ENCODE measurements at regions not wholly inside any gene's neighbourhood (a gene's known extent, or its start where the extent isn't known, plus 50 kb on each side); places are given as distances from the start of the nearest gene placed in this dataset.
"Not testable (repeated sequence)": the region's sequence is repeated elsewhere in the genome, so short reads cannot be mapped to it uniquely, and the experiment has no call there.

GRCh38 chr1:83423382-83423781 lies 575.5 kb downstream of the TTLL7 start:
- not testable (repeated sequence) for ATAC-seq (ENCODE audit: low read depth); H3K4me3 ChIP-seq (ENCODE audit: severe bottlenecking); H3K4me1 ChIP-seq (ENCODE audit: insufficient read depth, poor library complexity, severe bottlenecking); H3K36me3 ChIP-seq (ENCODE audit: low read depth); DNase-seq (ENCODE audit: low spot score); H3K9me3 ChIP-seq (ENCODE audit: severe bottlenecking); H3K27ac ChIP-seq (ENCODE audit: poor library complexity, severe bottlenecking); H3K27me3 ChIP-seq (ENCODE audit: insufficient read depth, poor library complexity, severe bottlenecking)

GRCh38 chr1:83418558-83418957 lies 580.4 kb downstream of the TTLL7 start:
- H3K4me1 ChIP-seq (ENCODE audit: insufficient read depth, poor library complexity, severe bottlenecking): no peaks in the 10 kb centered on the region
- no peaks in the 10 kb centered on the region for H3K9me3 ChIP-seq (ENCODE audit: severe bottlenecking)
- DNase-seq (ENCODE audit: low spot score) (no peak), ATAC-seq (ENCODE audit: low read depth) (no peak)
- no peak overlapping the region for H3K27ac ChIP-seq (ENCODE audit: poor library complexity, severe bottlenecking)
- H3K27me3 ChIP-seq (ENCODE audit: insufficient read depth, poor library complexity, severe bottlenecking): no peaks in the 10 kb centered on the region
- H3K36me3 ChIP-seq (ENCODE audit: low read depth): no peaks in the 10 kb centered on the region
- no peak for TF ChIP-seq CTCF (IDR thresholded peaks at IDR 0.05; ENCODE audit: poor library complexity, severe bottlenecking)
- H3K4me3 ChIP-seq (ENCODE audit: severe bottlenecking): no peak overlapping the region

- H3K9me3 ChIP-seq (ENCODE audit: severe bottlenecking); H3K27ac ChIP-seq (ENCODE audit: poor library complexity, severe bottlenecking); H3K36me3 ChIP-seq (ENCODE audit: low read depth); H3K4me3 ChIP-seq (ENCODE audit: severe bottlenecking); H3K4me1 ChIP-seq (ENCODE audit: insufficient read depth, poor library complexity, severe bottlenecking); H3K27me3 ChIP-seq (ENCODE audit: insufficient read depth, poor library complexity, severe bottlenecking); DNase-seq (ENCODE audit: low spot score); ATAC-seq (ENCODE audit: low read depth): not testable (repeated sequence)
These were observed 585.2 kb downstream of the TTLL7 start for GRCh38 chr1:83413839-83414107.

GRCh38 chr1:83410746-83411413 lies 588.1 kb downstream of the TTLL7 start:
- not testable (repeated sequence) for H3K27ac ChIP-seq (ENCODE audit: poor library complexity, severe bottlenecking); H3K27me3 ChIP-seq (ENCODE audit: insufficient read depth, poor library complexity, severe bottlenecking); H3K4me3 ChIP-seq (ENCODE audit: severe bottlenecking); H3K9me3 ChIP-seq (ENCODE audit: severe bottlenecking); H3K4me1 ChIP-seq (ENCODE audit: insufficient read depth, poor library complexity, severe bottlenecking); H3K36me3 ChIP-seq (ENCODE audit: low read depth); ATAC-seq (ENCODE audit: low read depth); DNase-seq (ENCODE audit: low spot score)

GRCh38 chr1:83406693-83407371 lies 592.1 kb downstream of the TTLL7 start:
- not testable (repeated sequence) for DNase-seq (ENCODE audit: low spot score); H3K4me3 ChIP-seq (ENCODE audit: severe bottlenecking); H3K9me3 ChIP-seq (ENCODE audit: severe bottlenecking); ATAC-seq (ENCODE audit: low read depth); H3K36me3 ChIP-seq (ENCODE audit: low read depth); H3K27me3 ChIP-seq (ENCODE audit: insufficient read depth, poor library complexity, severe bottlenecking); H3K4me1 ChIP-seq (ENCODE audit: insufficient read depth, poor library complexity, severe bottlenecking); H3K27ac ChIP-seq (ENCODE audit: poor library complexity, severe bottlenecking)

- not testable (repeated sequence) for H3K4me1 ChIP-seq (ENCODE audit: insufficient read depth, poor library complexity, severe bottlenecking); H3K4me3 ChIP-seq (ENCODE audit: severe bottlenecking); H3K27ac ChIP-seq (ENCODE audit: poor library complexity, severe bottlenecking); H3K9me3 ChIP-seq (ENCODE audit: severe bottlenecking); DNase-seq (ENCODE audit: low spot score); H3K36me3 ChIP-seq (ENCODE audit: low read depth); H3K27me3 ChIP-seq (ENCODE audit: insufficient read depth, poor library complexity, severe bottlenecking); ATAC-seq (ENCODE audit: low read depth)
These were observed 593.1 kb downstream of the TTLL7 start for GRCh38 chr1:83405789-83406188.

GRCh38 chr1:83403500-83403899 lies 595.4 kb downstream of the TTLL7 start:
- not testable (repeated sequence) for ATAC-seq (ENCODE audit: low read depth); H3K36me3 ChIP-seq (ENCODE audit: low read depth); H3K9me3 ChIP-seq (ENCODE audit: severe bottlenecking); H3K4me3 ChIP-seq (ENCODE audit: severe bottlenecking); H3K27me3 ChIP-seq (ENCODE audit: insufficient read depth, poor library complexity, severe bottlenecking); H3K27ac ChIP-seq (ENCODE audit: poor library complexity, severe bottlenecking); DNase-seq (ENCODE audit: low spot score); H3K4me1 ChIP-seq (ENCODE audit: insufficient read depth, poor library complexity, severe bottlenecking)

GRCh38 chr1:83401146-83401545 lies 597.8 kb downstream of the TTLL7 start:
- H3K4me3 ChIP-seq (ENCODE audit: severe bottlenecking); H3K27me3 ChIP-seq (ENCODE audit: insufficient read depth, poor library complexity, severe bottlenecking); H3K4me1 ChIP-seq (ENCODE audit: insufficient read depth, poor library complexity, severe bottlenecking); H3K36me3 ChIP-seq (ENCODE audit: low read depth); H3K27ac ChIP-seq (ENCODE audit: poor library complexity, severe bottlenecking); DNase-seq (ENCODE audit: low spot score); H3K9me3 ChIP-seq (ENCODE audit: severe bottlenecking); ATAC-seq (ENCODE audit: low read depth): not testable (repeated sequence)

GRCh38 chr1:83400173-83400572 lies 598.8 kb downstream of the TTLL7 start:
- H3K36me3 ChIP-seq (ENCODE audit: low read depth); DNase-seq (ENCODE audit: low spot score); H3K4me3 ChIP-seq (ENCODE audit: severe bottlenecking); ATAC-seq (ENCODE audit: low read depth); H3K27me3 ChIP-seq (ENCODE audit: insufficient read depth, poor library complexity, severe bottlenecking); H3K9me3 ChIP-seq (ENCODE audit: severe bottlenecking); H3K4me1 ChIP-seq (ENCODE audit: insufficient read depth, poor library complexity, severe bottlenecking); H3K27ac ChIP-seq (ENCODE audit: poor library complexity, severe bottlenecking): not testable (repeated sequence)

GRCh38 chr1:83398125-83398524 lies 600.8 kb downstream of the TTLL7 start:
- DNase-seq (ENCODE audit: low spot score); H3K36me3 ChIP-seq (ENCODE audit: low read depth); H3K27ac ChIP-seq (ENCODE audit: poor library complexity, severe bottlenecking); ATAC-seq (ENCODE audit: low read depth); H3K27me3 ChIP-seq (ENCODE audit: insufficient read depth, poor library complexity, severe bottlenecking); H3K4me1 ChIP-seq (ENCODE audit: insufficient read depth, poor library complexity, severe bottlenecking); H3K4me3 ChIP-seq (ENCODE audit: severe bottlenecking); H3K9me3 ChIP-seq (ENCODE audit: severe bottlenecking): not testable (repeated sequence)

GRCh38 chr1:83395130-83395529 lies 603.8 kb downstream of the TTLL7 start:
- not testable (repeated sequence) for DNase-seq (ENCODE audit: low spot score); H3K4me3 ChIP-seq (ENCODE audit: severe bottlenecking); H3K27ac ChIP-seq (ENCODE audit: poor library complexity, severe bottlenecking); H3K4me1 ChIP-seq (ENCODE audit: insufficient read depth, poor library complexity, severe bottlenecking); ATAC-seq (ENCODE audit: low read depth); H3K36me3 ChIP-seq (ENCODE audit: low read depth); H3K9me3 ChIP-seq (ENCODE audit: severe bottlenecking); H3K27me3 ChIP-seq (ENCODE audit: insufficient read depth, poor library complexity, severe bottlenecking)
